ENCODE measurements at regions not wholly inside any gene's neighbourhood (a gene's known extent, or its start where the extent isn't known, plus 50 kb on each side); places are given as distances from the start of the nearest gene placed in this dataset.

GRCh38 chr21:41582298-41582840, 74.4 kb upstream of the TMPRSS2 start:
- Histone ChIP-seq H3K9me2 (replicated peaks; ENCODE audit: control insufficient read depth, low read length) (no peaks in the 10 kb centered on the region; the same call in 1 of the 2 replicates), H3K4me2 (ENCODE audit: low read length) (no peak overlapping the region), H3K4me3 (ENCODE audit: low read length) (no peak overlapping the region), H3F3A (ENCODE audit: control insufficient read depth, insufficient read depth) (no peaks in the 10 kb centered on the region), H3K27me3 (ENCODE audit: control insufficient read depth, low read length) (no peaks in the 10 kb centered on the region; the same call in 1 of the 2 replicates), H3K79me2 (ENCODE audit: control insufficient read depth, low read length) (no peaks in the 10 kb centered on the region), H4K20me1 (ENCODE audit: control insufficient read depth, insufficient read depth, low read depth, low read length) (no peaks in the 10 kb centered on the region), H3K4me1 (ENCODE audit: control insufficient read depth, low read length) (no peaks in the 10 kb centered on the region), H3K9me3 (ENCODE audit: control insufficient read depth, insufficient read depth, low read length) (peaks cover 3% of the 10 kb centered on the region; the same call in 1 of the 2 replicates), H3K27ac (ENCODE audit: low read depth, low read length) (no peak overlapping the region), H3K36me3 (ENCODE audit: control insufficient read depth, low read length) (no peaks in the 10 kb centered on the region)
- TF ChIP-seq, protein P1, sequence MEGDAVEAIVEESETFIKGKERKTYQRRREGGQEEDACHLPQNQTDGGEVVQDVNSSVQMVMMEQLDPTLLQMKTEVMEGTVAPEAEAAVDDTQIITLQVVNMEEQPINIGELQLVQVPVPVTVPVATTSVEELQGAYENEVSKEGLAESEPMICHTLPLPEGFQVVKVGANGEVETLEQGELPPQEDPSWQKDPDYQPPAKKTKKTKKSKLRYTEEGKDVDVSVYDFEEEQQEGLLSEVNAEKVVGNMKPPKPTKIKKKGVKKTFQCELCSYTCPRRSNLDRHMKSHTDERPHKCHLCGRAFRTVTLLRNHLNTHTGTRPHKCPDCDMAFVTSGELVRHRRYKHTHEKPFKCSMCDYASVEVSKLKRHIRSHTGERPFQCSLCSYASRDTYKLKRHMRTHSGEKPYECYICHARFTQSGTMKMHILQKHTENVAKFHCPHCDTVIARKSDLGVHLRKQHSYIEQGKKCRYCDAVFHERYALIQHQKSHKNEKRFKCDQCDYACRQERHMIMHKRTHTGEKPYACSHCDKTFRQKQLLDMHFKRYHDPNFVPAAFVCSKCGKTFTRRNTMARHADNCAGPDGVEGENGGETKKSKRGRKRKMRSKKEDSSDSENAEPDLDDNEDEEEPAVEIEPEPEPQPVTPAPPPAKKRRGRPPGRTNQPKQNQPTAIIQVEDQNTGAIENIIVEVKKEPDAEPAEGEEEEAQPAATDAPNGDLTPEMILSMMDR (IDR thresholded peaks at IDR 0.05; ENCODE audit: low read depth, low read length, poor library complexity, severe bottlenecking): no peak
- no peak for TF ChIP-seq EZH2phosphoT487 (IDR thresholded peaks at IDR 0.05; ENCODE audit: borderline replicate concordance, low read length)

DNA sequence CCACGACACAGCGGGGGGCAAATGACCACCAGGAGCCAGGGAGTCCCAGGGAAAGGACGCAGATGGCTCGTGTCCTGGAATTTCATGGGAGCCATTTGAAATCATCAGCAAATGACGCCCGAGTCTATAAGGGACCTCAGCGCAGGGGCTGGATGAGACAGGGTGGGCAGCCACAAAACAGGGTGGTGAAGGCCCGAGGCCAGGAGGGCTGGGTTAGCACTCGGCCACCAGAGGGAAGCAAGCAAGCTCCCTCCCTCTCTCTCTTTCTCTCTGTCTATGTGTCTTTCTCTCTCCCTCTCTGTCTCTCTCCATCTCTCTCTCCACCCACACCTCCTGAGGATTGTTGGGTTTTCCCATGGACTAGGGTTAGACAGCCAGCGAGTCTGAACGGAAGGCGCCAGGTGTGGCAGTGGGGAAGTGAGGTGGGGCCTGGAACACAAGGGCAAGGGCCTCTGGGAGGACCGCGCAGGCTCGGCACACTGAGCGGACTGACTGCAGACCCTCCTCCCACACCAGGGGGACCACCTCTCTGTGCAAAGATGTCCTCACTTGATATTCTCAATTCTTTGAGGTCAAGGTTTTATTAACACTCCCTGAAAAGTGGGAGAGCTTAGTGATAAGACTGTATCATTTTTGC, 73.8 kb upstream of the TMPRSS2 start:
- Histone ChIP-seq H3K79me2 (ENCODE audit: control insufficient read depth, low read length) (no peaks in the 10 kb centered on the region), H3K27me3 (ENCODE audit: control insufficient read depth, low read length) (no peaks in the 10 kb centered on the region; the same call in 1 of the 2 replicates), H3K4me3 (ENCODE audit: low read length) (no peak overlapping the region), H3K27ac (ENCODE audit: low read depth, low read length) (no peak overlapping the region), H3K36me3 (ENCODE audit: control insufficient read depth, low read length) (no peaks in the 10 kb centered on the region), H3K9me3 (ENCODE audit: control insufficient read depth, insufficient read depth, low read length) (peaks cover 3% of the 10 kb centered on the region; the same call in 1 of the 2 replicates), H3F3A (ENCODE audit: control insufficient read depth, insufficient read depth) (no peaks in the 10 kb centered on the region), H4K20me1 (ENCODE audit: control insufficient read depth, insufficient read depth, low read depth, low read length) (no peaks in the 10 kb centered on the region), H3K4me2 (ENCODE audit: low read length) (no peak overlapping the region), H3K9me2 (replicated peaks; ENCODE audit: control insufficient read depth, low read length) (no peaks in the 10 kb centered on the region; the same call in 1 of the 2 replicates), H3K4me1 (ENCODE audit: control insufficient read depth, low read length) (no peaks in the 10 kb centered on the region)
- TF ChIP-seq, protein P1 (IDR thresholded peaks at IDR 0.05; ENCODE audit: low read depth, low read length, poor library complexity, severe bottlenecking): no peak
- no peak for TF ChIP-seq EZH2phosphoT487 (IDR thresholded peaks at IDR 0.05; ENCODE audit: borderline replicate concordance, low read length)

GRCh38 chr21:41580758-41581554, 73.0 kb upstream of the TMPRSS2 start:
- Histone ChIP-seq H3K79me2 (ENCODE audit: control insufficient read depth, low read length) (no peaks in the 10 kb centered on the region), H3K4me3 (ENCODE audit: low read length) (no peak overlapping the region)

More at GRCh38 chr21:41580758-41581554, 73.0 kb upstream of the TMPRSS2 start:
- Histone ChIP-seq H4K20me1 (ENCODE audit: control insufficient read depth, insufficient read depth, low read depth, low read length) (no peaks in the 10 kb centered on the region), H3K36me3 (ENCODE audit: control insufficient read depth, low read length) (no peaks in the 10 kb centered on the region), H3K27ac (ENCODE audit: low read depth, low read length) (no peak overlapping the region), H3K9me3 (ENCODE audit: control insufficient read depth, insufficient read depth, low read length) (peaks cover 9% of the 10 kb centered on the region), H3K4me1 (ENCODE audit: control insufficient read depth, low read length) (no peaks in the 10 kb centered on the region), H3K4me2 (ENCODE audit: low read length) (no peak overlapping the region), H3F3A (ENCODE audit: control insufficient read depth, insufficient read depth) (no peaks in the 10 kb centered on the region), H3K9me2 (replicated peaks; ENCODE audit: control insufficient read depth, low read length) (no peaks in the 10 kb centered on the region; the same call in 1 of the 2 replicates), H3K27me3 (ENCODE audit: control insufficient read depth, low read length) (no peaks in the 10 kb centered on the region; the same call in 1 of the 2 replicates)
- TF ChIP-seq EZH2phosphoT487 (IDR thresholded peaks at IDR 0.05; ENCODE audit: borderline replicate concordance, low read length): no peak
- TF ChIP-seq, protein P1 (IDR thresholded peaks at IDR 0.05; ENCODE audit: low read depth, low read length, poor library complexity, severe bottlenecking): no peak
